RWPE1 (cell line): ENCODE measurements at regions not wholly inside any gene's neighbourhood (a gene's known extent, or its start where the extent isn't known, plus 50 kb on each side); places are given as distances from the start of the nearest gene placed in this dataset.
A peak's percentile ranks its signal among the peaks of the same experiment; 100 is the strongest.
"Not testable (repeated sequence)": the region's sequence is repeated elsewhere in the genome, so short reads cannot be mapped to it uniquely, and the experiment has no call there.

Source experiments
- CTCF ChIA-PET: fragments of 350-600 bp; sonication (Branson Sonifier 250); formaldehyde crosslinking; extraction: SDS; loops from one replicate; lab custom pipeline; 2021; lab: Yijun Ruan, JAX
- POLR2A ChIA-PET: fragments of 400-600 bp; formaldehyde crosslinking; extraction: SDS; loops from one replicate; lab custom pipeline; 2020; ENCODE audit warnings: antibody characterized with exemption; ENCODE audit not compliant: low non-redundant PET; lab: Yijun Ruan, JAX
- DNase-seq: peaks from one replicate; pipeline ENCODE4 v3.0.0; 2012; ENCODE audit warnings: low spot score
- H3K27ac ChIP-seq: fragments of 450-650 bp; 2 replicates; pipeline ENCODE4 v1.5.1; 2017
- TF ChIP-seq, protein P1 (sequence below): fragments of 450-650 bp; conservative IDR thresholded peaks from 2 replicates; pipeline ENCODE4 v1.5.1; 2017; ENCODE audit warnings: low read depth, mild to moderate bottlenecking

DNA sequence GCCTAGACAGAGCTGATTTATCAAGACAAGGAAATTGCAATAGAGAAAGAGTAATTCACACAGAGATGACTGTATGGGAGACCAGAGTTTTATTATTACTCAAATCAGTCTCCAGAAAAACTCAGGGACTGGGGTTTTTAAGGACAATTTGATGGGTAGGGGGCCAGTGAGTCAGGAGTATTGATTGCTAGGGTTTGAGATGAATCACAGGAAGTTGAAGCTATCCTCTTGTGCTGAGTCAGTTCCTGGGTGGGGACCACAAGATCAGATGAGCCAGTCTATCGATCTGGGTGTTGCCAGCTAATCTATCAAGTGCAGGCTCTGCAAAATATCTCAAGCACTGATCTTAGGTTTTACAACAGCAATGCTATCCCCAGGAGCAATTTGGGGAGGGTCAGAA lies 87.4 kb upstream of the TGIF2LY start:
- H3K27ac ChIP-seq, DNase-seq, CTCF ChIA-PET, POLR2A ChIA-PET: not testable (repeated sequence)

DNA sequence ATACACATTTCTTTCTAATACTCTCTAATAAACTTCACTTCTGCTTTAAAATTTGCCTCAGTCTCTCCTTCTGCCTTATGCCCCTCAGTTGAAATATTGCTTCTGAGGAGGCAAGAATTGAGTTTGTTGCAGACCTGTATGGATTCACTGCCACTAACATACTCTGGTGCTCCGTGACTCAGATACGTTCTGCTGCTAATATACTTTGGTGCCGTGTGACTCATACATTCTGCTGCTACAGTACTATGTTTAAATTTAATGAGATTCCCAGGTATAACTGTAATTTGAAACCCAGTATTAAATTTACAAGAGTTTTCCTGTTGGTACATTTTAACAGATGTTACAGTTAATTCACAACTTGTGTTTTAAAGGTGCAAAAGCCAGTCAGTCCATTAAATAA lies 84.3 kb upstream of the TGIF2LY start:
- DNase-seq, POLR2A ChIA-PET, CTCF ChIA-PET, H3K27ac ChIP-seq: not testable (repeated sequence)

DNA sequence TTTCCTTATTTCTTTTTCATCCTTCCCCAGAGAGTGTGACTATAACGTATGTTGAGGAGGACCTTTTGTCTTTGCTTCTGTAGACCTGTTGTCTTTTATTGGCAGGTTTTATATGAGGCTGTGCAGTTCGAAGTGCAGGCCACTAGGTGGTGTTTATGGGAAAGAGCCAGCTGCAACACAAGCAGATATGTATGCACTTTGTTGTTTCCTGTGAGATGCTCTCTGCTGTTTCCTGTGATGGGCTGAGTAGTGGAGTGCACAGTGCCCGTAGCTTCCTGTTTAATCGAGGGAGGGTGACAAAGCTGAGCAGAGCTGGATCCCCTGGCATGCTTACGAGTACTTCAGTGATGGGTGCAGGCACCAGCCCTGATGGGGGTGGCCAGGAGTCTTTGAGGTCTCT lies 51.8 kb upstream of the TGIF2LY start:
- H3K27ac ChIP-seq, POLR2A ChIA-PET, CTCF ChIA-PET, DNase-seq: not testable (repeated sequence)
- TF ChIP-seq, protein P1, sequence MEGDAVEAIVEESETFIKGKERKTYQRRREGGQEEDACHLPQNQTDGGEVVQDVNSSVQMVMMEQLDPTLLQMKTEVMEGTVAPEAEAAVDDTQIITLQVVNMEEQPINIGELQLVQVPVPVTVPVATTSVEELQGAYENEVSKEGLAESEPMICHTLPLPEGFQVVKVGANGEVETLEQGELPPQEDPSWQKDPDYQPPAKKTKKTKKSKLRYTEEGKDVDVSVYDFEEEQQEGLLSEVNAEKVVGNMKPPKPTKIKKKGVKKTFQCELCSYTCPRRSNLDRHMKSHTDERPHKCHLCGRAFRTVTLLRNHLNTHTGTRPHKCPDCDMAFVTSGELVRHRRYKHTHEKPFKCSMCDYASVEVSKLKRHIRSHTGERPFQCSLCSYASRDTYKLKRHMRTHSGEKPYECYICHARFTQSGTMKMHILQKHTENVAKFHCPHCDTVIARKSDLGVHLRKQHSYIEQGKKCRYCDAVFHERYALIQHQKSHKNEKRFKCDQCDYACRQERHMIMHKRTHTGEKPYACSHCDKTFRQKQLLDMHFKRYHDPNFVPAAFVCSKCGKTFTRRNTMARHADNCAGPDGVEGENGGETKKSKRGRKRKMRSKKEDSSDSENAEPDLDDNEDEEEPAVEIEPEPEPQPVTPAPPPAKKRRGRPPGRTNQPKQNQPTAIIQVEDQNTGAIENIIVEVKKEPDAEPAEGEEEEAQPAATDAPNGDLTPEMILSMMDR, result peak; percentile 21
